IMR-90 (cell line): ENCODE measurements at regions not wholly inside any gene's neighbourhood (a gene's known extent, or its start where the extent isn't known, plus 50 kb on each side); places are given as distances from the start of the nearest gene placed in this dataset.

Experiments used
- ATAC-seq: fragments of 200-7000 bp; cut with Tn5 transposase; 2 replicates; pipeline ENCODE4 v1.9.1; 2020; ENCODE audit warnings: low read depth, mild to moderate bottlenecking, moderate library complexity
- BruUV-seq: library from RNA; stranded (reverse); fragments of 400-500 nt; replicated peaks from 2 replicates; lab custom pipeline; 2021; lab: Mats Ljungman, UMichigan
- CTCF ChIA-PET: fragments of 300-600 bp; formaldehyde crosslinking; extraction: SDS; loops from one replicate; lab custom pipeline; 2021; ENCODE audit warnings: antibody characterized with exemption; lab: Yijun Ruan, JAX
- POLR2A ChIA-PET: fragments of 300-600 bp; sonication (Branson Sonifier 250); formaldehyde crosslinking; loops from one replicate; lab custom pipeline; 2022; ENCODE audit warnings: antibody characterized with exemption; ENCODE audit not compliant: unreplicated experiment; lab: Charles Lee
- DNase-seq: peaks from one replicate; pipeline ENCODE4 v3.0.0; 2013
- H2AFZ ChIP-seq: replicated peaks from 2 replicates; pipeline ENCODE3; 2013; ENCODE audit warnings: low read length, mild to moderate bottlenecking; ENCODE audit not compliant: poor library complexity
- H2AK5ac ChIP-seq: 2 replicates; pipeline ENCODE4 v1.6.1; 2013; ENCODE audit warnings: low read depth, low read length, inconsistent platforms
- H2AK9ac ChIP-seq: replicated peaks from 2 replicates; pipeline ENCODE3; 2013; ENCODE audit warnings: mild to moderate bottlenecking, low read depth, low read length, moderate library complexity; ENCODE audit not compliant: poor library complexity
- H2BK120ac ChIP-seq: 2 replicates; pipeline ENCODE4 v1.6.1; 2013; ENCODE audit warnings: low read depth, low read length, inconsistent platforms
- H2BK15ac ChIP-seq: 3 replicates; pipeline ENCODE4 v1.6.1; 2013; ENCODE audit warnings: low read depth, low read length, inconsistent platforms
- H2BK20ac ChIP-seq: 2 replicates; pipeline ENCODE4 v1.6.1; 2013; ENCODE audit warnings: low read depth, mild to moderate bottlenecking, inconsistent platforms, low read length, moderate library complexity
- H2BK5ac ChIP-seq: 2 replicates; pipeline ENCODE4 v1.6.1; 2013; ENCODE audit warnings: mild to moderate bottlenecking, low read depth, low read length, inconsistent platforms; ENCODE audit not compliant: poor library complexity, severe bottlenecking
- H3K14ac ChIP-seq: replicated peaks from 2 replicates; pipeline ENCODE4 v1.6.1; 2013; ENCODE audit warnings: low read depth, low read length, inconsistent platforms
- H3K18ac ChIP-seq: 2 replicates; pipeline ENCODE4 v1.6.1; 2013; ENCODE audit warnings: low read depth, low read length, control low read depth
- H3K23ac ChIP-seq: 2 replicates; pipeline ENCODE4 v1.6.1; 2013; ENCODE audit warnings: low read depth, low read length, inconsistent platforms
- H3K27ac ChIP-seq: 2 replicates; pipeline ENCODE4 v1.5.1; 2013; ENCODE audit warnings: mild to moderate bottlenecking, control low read depth, low read length; ENCODE audit not compliant: insufficient read depth
- H3K27me3 ChIP-seq: 2 replicates; pipeline ENCODE4 v1.6.1; 2013; ENCODE audit warnings: low read length; ENCODE audit not compliant: control insufficient read depth, insufficient read depth
- H3K36me3 ChIP-seq: 2 replicates; pipeline ENCODE4 v1.6.1; 2013; ENCODE audit warnings: low read length, mixed read lengths; ENCODE audit not compliant: control insufficient read depth, insufficient read depth
- H3K4ac ChIP-seq: 2 replicates; pipeline ENCODE4 v1.6.1; 2013; ENCODE audit warnings: low read depth, low read length, inconsistent platforms
- H3K4me1 ChIP-seq: 2 replicates; pipeline ENCODE4 v1.6.1; 2013; ENCODE audit warnings: low read length, mixed read lengths; ENCODE audit not compliant: control insufficient read depth, insufficient read depth
- H3K4me2 ChIP-seq: 2 replicates; pipeline ENCODE4 v1.6.1; 2013; ENCODE audit warnings: low read depth, mild to moderate bottlenecking, control low read depth, low read length, moderate library complexity
- H3K4me3 ChIP-seq: 2 replicates; pipeline ENCODE4 v1.5.1; 2013; ENCODE audit warnings: low read depth, mild to moderate bottlenecking, control low read depth, low read length, moderate library complexity; ENCODE audit not compliant: insufficient read depth
- H3K56ac ChIP-seq: 2 replicates; pipeline ENCODE4 v1.6.1; 2013; ENCODE audit warnings: low read length, inconsistent platforms; ENCODE audit not compliant: insufficient read depth; ENCODE audit errors: extremely low read depth
- H3K79me1 ChIP-seq, 2 experiments: 2 replicates each; pipeline ENCODE4 v1.6.1; 2013; ENCODE audit warnings: low read length in 2 of 2, inconsistent platforms in 1 of 2, low read depth in 1 of 2
- H3K9ac ChIP-seq: 2 replicates; pipeline ENCODE4 v1.6.1; 2013; ENCODE audit warnings: low read depth, low read length, control low read depth
- H3K9me1 ChIP-seq: 2 replicates; pipeline ENCODE4 v1.6.1; 2013; ENCODE audit warnings: low read length, inconsistent platforms; ENCODE audit not compliant: insufficient read depth
- H3K9me3 ChIP-seq: 2 replicates; pipeline ENCODE4 v1.6.1; 2013; ENCODE audit warnings: low read length; ENCODE audit not compliant: control insufficient read depth, insufficient read depth
- H4K20me1 ChIP-seq: 2 replicates; pipeline ENCODE4 v1.6.1; 2013; ENCODE audit warnings: low read length, inconsistent platforms; ENCODE audit not compliant: insufficient read depth
- H4K5ac ChIP-seq: 2 replicates; pipeline ENCODE4 v1.6.1; 2013; ENCODE audit warnings: mild to moderate bottlenecking, low read depth, low read length, control low read depth
- H4K8ac ChIP-seq, 2 experiments: 2 replicates each; pipeline ENCODE4 v1.6.1; 2013; ENCODE audit warnings: low read depth in 2 of 2, low read length in 2 of 2, control low read depth in 1 of 2, inconsistent platforms in 1 of 2
- H4K91ac ChIP-seq: 2 replicates; pipeline ENCODE4 v1.6.1; 2013; ENCODE audit warnings: low read depth, low read length, inconsistent platforms; ENCODE audit not compliant: insufficient read depth
- BHLHE40 ChIP-seq: fragments of 150-350 bp; IDR thresholded peaks from 2 replicates; pipeline ENCODE4 v1.6.1; 2016; ENCODE audit warnings: mild to moderate bottlenecking, low read depth, low read length
- CHD1 ChIP-seq: IDR thresholded peaks from 2 replicates; pipeline ENCODE4 v1.6.1; 2012; ENCODE audit warnings: low read depth, low read length, improper control_type of control experiment
- POLR2A ChIP-seq: IDR thresholded peaks from 2 replicates; pipeline ENCODE4 v1.6.1; 2012; ENCODE audit warnings: mild to moderate bottlenecking, low read depth, low read length
- WGBS, 2 experiments: methylation state at CpG; one replicate each; pipeline versions ENCODE4 v1.1.5 to v1.1.7; 2013; ENCODE audit warnings: missing lambda C conversion rate in 2 of 2; ENCODE audit not compliant: insufficient read length in 1 of 2; ENCODE audit errors: extremely low coverage in 2 of 2; 5-methylcytosine and 5-hydroxymethylcytosine counted together
- dilution Hi-C: fragments of 300-500 bp; cut with HindIII; formaldehyde crosslinking; loops from one replicate; pipeline ENCODE4 v1.14.3; 2018; ENCODE audit warnings: low sequenced_read_pairs; ENCODE audit not compliant: unreplicated experiment
- in situ Hi-C: fragments of 300-500 bp; cut with MboI; formaldehyde crosslinking; loops from 3 replicates; pipeline ENCODE4 v1.14.3; 2019; ENCODE audit warnings: low sequenced_read_pairs, inconsistent platforms, mixed read lengths
- intact Hi-C: fragments of 100-400 bp; cut with micrococcal nuclease; formaldehyde crosslinking; loops from 2 replicates; pipeline ENCODE4 v1.10.0; 2022

GRCh38 chr3:193945143-193945542, 190.8 kb upstream of the HES1 start:
- Histone ChIP-seq H3K79me1 (no peaks in the 10 kb centered on the region), H3K4me3 (no peak overlapping the region), H2BK5ac (no peak overlapping the region), H3K14ac (no peak overlapping the region), H4K5ac (no peak overlapping the region), H3K27ac (no peak overlapping the region), H3K56ac (no peak overlapping the region), H3K9me3 (0 out of 2 replicates have a peak, but pooled peaks cover 2% of the 10 kb centered on the region), H2BK120ac (no peak overlapping the region), H2AFZ (no peak overlapping the region), H3K4me1 (no peaks in the 10 kb centered on the region), H2AK9ac (no peak overlapping the region), H2BK15ac (no peak overlapping the region), H3K27me3 (peaks cover 21% of the 10 kb centered on the region), H4K20me1 (no peaks in the 10 kb centered on the region), H2BK20ac (no peak overlapping the region), H3K4me2 (no peak overlapping the region), H4K8ac (no peak overlapping the region), H3K36me3 (no peaks in the 10 kb centered on the region), H2AK5ac (no peak overlapping the region), H3K23ac (no peak overlapping the region), H4K91ac (no peak overlapping the region), H3K18ac (no peak overlapping the region), H3K9ac (no peak overlapping the region), H3K9me1 (no peaks in the 10 kb centered on the region), H3K4ac (no peak overlapping the region)
- DNase-seq, result no peak
- POLR2A ChIA-PET, result no interaction called here
- no peak for ATAC-seq
- TF ChIP-seq BHLHE40, result no peak
- TF ChIP-seq POLR2A, result no peak
- TF ChIP-seq CHD1, result no peak
- in situ Hi-C loops (no loop called here), dilution Hi-C loops (no loop called here), intact Hi-C loops (no loop called here)
- no TSS peak for BruUV-seq
- CTCF ChIA-PET, result no interaction called here
- 83% methylated on average over 1 of the region's 5 CpGs; no CpG with 5 or more reads in 1 of the 2 experiments for WGBS, 2 experiments
